IMR-90 (cell line): ENCODE measurements at regions not wholly inside any gene's neighbourhood (a gene's known extent, or its start where the extent isn't known, plus 50 kb on each side); places are given as distances from the start of the nearest gene placed in this dataset.
A peak's percentile ranks its signal among the peaks of the same experiment; 100 is the strongest.

ENCODE experiments used
- ATAC-seq: fragments of 200-7000 bp; cut with Tn5 transposase; 2 replicates; pipeline ENCODE4 v1.9.1; 2020; ENCODE audit warnings: low read depth, mild to moderate bottlenecking, moderate library complexity
- BruUV-seq: library from RNA; stranded (reverse); fragments of 400-500 nt; replicated peaks from 2 replicates; lab custom pipeline; 2021; lab: Mats Ljungman, UMichigan
- CTCF ChIA-PET: fragments of 300-600 bp; formaldehyde crosslinking; extraction: SDS; loops from one replicate; lab custom pipeline; 2021; ENCODE audit warnings: antibody characterized with exemption; lab: Yijun Ruan, JAX
- POLR2A ChIA-PET: fragments of 300-600 bp; sonication (Branson Sonifier 250); formaldehyde crosslinking; loops from one replicate; lab custom pipeline; 2022; ENCODE audit warnings: antibody characterized with exemption; ENCODE audit not compliant: unreplicated experiment; lab: Charles Lee
- DNase-seq: peaks from one replicate; pipeline ENCODE4 v3.0.0; 2013
- H2AFZ ChIP-seq: replicated peaks from 2 replicates; pipeline ENCODE3; 2013; ENCODE audit warnings: low read length, mild to moderate bottlenecking; ENCODE audit not compliant: poor library complexity
- H2AK5ac ChIP-seq: 2 replicates; pipeline ENCODE4 v1.6.1; 2013; ENCODE audit warnings: low read depth, low read length, inconsistent platforms
- H2AK9ac ChIP-seq: replicated peaks from 2 replicates; pipeline ENCODE3; 2013; ENCODE audit warnings: mild to moderate bottlenecking, low read depth, low read length, moderate library complexity; ENCODE audit not compliant: poor library complexity
- H2BK120ac ChIP-seq: 2 replicates; pipeline ENCODE4 v1.6.1; 2013; ENCODE audit warnings: low read depth, low read length, inconsistent platforms
- H2BK15ac ChIP-seq: 3 replicates; pipeline ENCODE4 v1.6.1; 2013; ENCODE audit warnings: low read depth, low read length, inconsistent platforms
- H2BK20ac ChIP-seq: 2 replicates; pipeline ENCODE4 v1.6.1; 2013; ENCODE audit warnings: low read depth, mild to moderate bottlenecking, inconsistent platforms, low read length, moderate library complexity
- H2BK5ac ChIP-seq: 2 replicates; pipeline ENCODE4 v1.6.1; 2013; ENCODE audit warnings: mild to moderate bottlenecking, low read depth, low read length, inconsistent platforms; ENCODE audit not compliant: poor library complexity, severe bottlenecking
- H3K14ac ChIP-seq: replicated peaks from 2 replicates; pipeline ENCODE4 v1.6.1; 2013; ENCODE audit warnings: low read depth, low read length, inconsistent platforms
- H3K18ac ChIP-seq: 2 replicates; pipeline ENCODE4 v1.6.1; 2013; ENCODE audit warnings: low read depth, low read length, control low read depth
- H3K23ac ChIP-seq: 2 replicates; pipeline ENCODE4 v1.6.1; 2013; ENCODE audit warnings: low read depth, low read length, inconsistent platforms
- H3K27ac ChIP-seq: 2 replicates; pipeline ENCODE4 v1.5.1; 2013; ENCODE audit warnings: mild to moderate bottlenecking, control low read depth, low read length; ENCODE audit not compliant: insufficient read depth
- H3K27me3 ChIP-seq: 2 replicates; pipeline ENCODE4 v1.6.1; 2013; ENCODE audit warnings: low read length; ENCODE audit not compliant: control insufficient read depth, insufficient read depth
- H3K36me3 ChIP-seq: 2 replicates; pipeline ENCODE4 v1.6.1; 2013; ENCODE audit warnings: low read length, mixed read lengths; ENCODE audit not compliant: control insufficient read depth, insufficient read depth
- H3K4ac ChIP-seq: 2 replicates; pipeline ENCODE4 v1.6.1; 2013; ENCODE audit warnings: low read depth, low read length, inconsistent platforms
- H3K4me1 ChIP-seq: 2 replicates; pipeline ENCODE4 v1.6.1; 2013; ENCODE audit warnings: low read length, mixed read lengths; ENCODE audit not compliant: control insufficient read depth, insufficient read depth
- H3K4me2 ChIP-seq: 2 replicates; pipeline ENCODE4 v1.6.1; 2013; ENCODE audit warnings: low read depth, mild to moderate bottlenecking, control low read depth, low read length, moderate library complexity
- H3K4me3 ChIP-seq: 2 replicates; pipeline ENCODE4 v1.5.1; 2013; ENCODE audit warnings: low read depth, mild to moderate bottlenecking, control low read depth, low read length, moderate library complexity; ENCODE audit not compliant: insufficient read depth
- H3K56ac ChIP-seq: 2 replicates; pipeline ENCODE4 v1.6.1; 2013; ENCODE audit warnings: low read length, inconsistent platforms; ENCODE audit not compliant: insufficient read depth; ENCODE audit errors: extremely low read depth
- H3K79me1 ChIP-seq, 2 experiments: 2 replicates each; pipeline ENCODE4 v1.6.1; 2013; ENCODE audit warnings: low read length in 2 of 2, inconsistent platforms in 1 of 2, low read depth in 1 of 2
- H3K9ac ChIP-seq: 2 replicates; pipeline ENCODE4 v1.6.1; 2013; ENCODE audit warnings: low read depth, low read length, control low read depth
- H3K9me1 ChIP-seq: 2 replicates; pipeline ENCODE4 v1.6.1; 2013; ENCODE audit warnings: low read length, inconsistent platforms; ENCODE audit not compliant: insufficient read depth
- H3K9me3 ChIP-seq: 2 replicates; pipeline ENCODE4 v1.6.1; 2013; ENCODE audit warnings: low read length; ENCODE audit not compliant: control insufficient read depth, insufficient read depth
- H4K20me1 ChIP-seq: 2 replicates; pipeline ENCODE4 v1.6.1; 2013; ENCODE audit warnings: low read length, inconsistent platforms; ENCODE audit not compliant: insufficient read depth
- H4K5ac ChIP-seq: 2 replicates; pipeline ENCODE4 v1.6.1; 2013; ENCODE audit warnings: mild to moderate bottlenecking, low read depth, low read length, control low read depth
- H4K8ac ChIP-seq, 2 experiments: 2 replicates each; pipeline ENCODE4 v1.6.1; 2013; ENCODE audit warnings: low read depth in 2 of 2, low read length in 2 of 2, control low read depth in 1 of 2, inconsistent platforms in 1 of 2
- H4K91ac ChIP-seq: 2 replicates; pipeline ENCODE4 v1.6.1; 2013; ENCODE audit warnings: low read depth, low read length, inconsistent platforms; ENCODE audit not compliant: insufficient read depth
- BHLHE40 ChIP-seq: fragments of 150-350 bp; IDR thresholded peaks from 2 replicates; pipeline ENCODE4 v1.6.1; 2016; ENCODE audit warnings: mild to moderate bottlenecking, low read depth, low read length
- MXI1 ChIP-seq: IDR thresholded peaks from 2 replicates; pipeline ENCODE4 v1.6.1; 2012; ENCODE audit warnings: low read depth, mild to moderate bottlenecking, low read length, moderate library complexity, borderline replicate concordance
- NFE2L2 ChIP-seq: fragments of 150-350 bp; IDR thresholded peaks from 2 replicates; pipeline ENCODE4 v1.6.1; 2016; ENCODE audit warnings: low read depth, mild to moderate bottlenecking, low read length
- RAD21 ChIP-seq: IDR thresholded peaks from 2 replicates; pipeline ENCODE4 v1.6.1; 2012; ENCODE audit warnings: low read length, improper control_type of control experiment
- RCOR1 ChIP-seq: IDR thresholded peaks from 2 replicates; pipeline ENCODE4 v1.6.1; 2012; ENCODE audit warnings: mild to moderate bottlenecking, low read length, improper control_type of control experiment; ENCODE audit not compliant: insufficient replicate concordance
- WGBS, 2 experiments: methylation state at CpG; one replicate each; pipeline versions ENCODE4 v1.1.5 to v1.1.7; 2013; ENCODE audit warnings: missing lambda C conversion rate in 2 of 2; ENCODE audit not compliant: insufficient read length in 1 of 2; ENCODE audit errors: extremely low coverage in 2 of 2; 5-methylcytosine and 5-hydroxymethylcytosine counted together
- dilution Hi-C: fragments of 300-500 bp; cut with HindIII; formaldehyde crosslinking; loops from one replicate; pipeline ENCODE4 v1.14.3; 2018; ENCODE audit warnings: low sequenced_read_pairs; ENCODE audit not compliant: unreplicated experiment
- in situ Hi-C: fragments of 300-500 bp; cut with MboI; formaldehyde crosslinking; loops from 3 replicates; pipeline ENCODE4 v1.14.3; 2019; ENCODE audit warnings: low sequenced_read_pairs, inconsistent platforms, mixed read lengths
- intact Hi-C: fragments of 100-400 bp; cut with micrococcal nuclease; formaldehyde crosslinking; loops from 2 replicates; pipeline ENCODE4 v1.10.0; 2022
- TF ChIP-seq, protein P1 (sequence below): conservative IDR thresholded peaks from 2 replicates; pipeline ENCODE4 v1.5.1; 2012; ENCODE audit warnings: mild to moderate bottlenecking, low read depth, low read length, improper control_type of control experiment

DNA sequence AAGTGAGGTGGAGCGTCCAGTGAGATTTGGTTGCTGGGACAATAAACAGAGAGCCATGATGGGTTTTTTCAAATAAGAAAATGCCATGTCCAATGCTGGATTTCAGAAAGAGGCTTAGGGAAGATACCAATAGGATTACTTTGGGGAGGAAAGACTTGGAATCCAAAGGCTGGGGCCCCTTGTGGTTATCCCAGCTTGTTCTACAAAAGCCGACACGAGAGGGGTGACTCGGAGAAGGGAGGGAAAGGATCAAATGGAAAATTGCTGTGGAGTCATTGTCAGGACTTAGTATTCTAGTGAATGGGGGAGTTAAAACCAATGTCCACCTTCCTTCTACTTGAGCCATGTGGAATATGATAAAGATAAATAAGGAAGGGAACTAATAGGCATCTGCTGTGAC is 305.5 kb downstream of the SOX9 start:
- ChIA-PET POLR2A (no interaction called here), CTCF (no interaction called here)
- Histone ChIP-seq H3K23ac (no peak overlapping the region), H3K9me1 (peaks cover 33% of the 10 kb centered on the region), H2AK5ac (peak overlapping the region; percentile 23; the same call in 1 of the 2 replicates), H3K9me3 (no peaks in the 10 kb centered on the region), H2BK5ac (no peak overlapping the region), H3K4me1 (peaks cover 18% of the 10 kb centered on the region), H2BK15ac (no peak overlapping the region; the same call in 2 of the 3 replicates), H3K14ac (no peak overlapping the region), H2AFZ (no peak overlapping the region), H3K79me1 (peaks cover 22 to 61% of the 10 kb centered on the region in 2 experiments), H3K27ac (no peak overlapping the region), H3K27me3 (no peaks in the 10 kb centered on the region), H2BK20ac (no peak overlapping the region), H3K56ac (no peak overlapping the region), H3K4ac (peak overlapping the region; percentile 17; the same call in 1 of the 2 replicates), H2BK120ac (no peak overlapping the region; the same call in 1 of the 2 replicates), H4K91ac (0 out of 2 replicates have a peak overlapping the region, but pooled peaks have one; percentile 31), H3K4me3 (no peak overlapping the region), H4K8ac (no peak overlapping the region), H3K9ac (no peak overlapping the region), H3K18ac (no peak overlapping the region), H4K5ac (no peak overlapping the region), H3K4me2 (no peak overlapping the region), H2AK9ac (no peak overlapping the region), H4K20me1 (no peaks in the 10 kb centered on the region), H3K36me3 (no peaks in the 10 kb centered on the region)
- dilution Hi-C loops = no loop called here
- no TSS peak for BruUV-seq
- in situ Hi-C loops = no loop called here
- TF ChIP-seq BHLHE40 = no peak
- TF ChIP-seq, protein P1, sequence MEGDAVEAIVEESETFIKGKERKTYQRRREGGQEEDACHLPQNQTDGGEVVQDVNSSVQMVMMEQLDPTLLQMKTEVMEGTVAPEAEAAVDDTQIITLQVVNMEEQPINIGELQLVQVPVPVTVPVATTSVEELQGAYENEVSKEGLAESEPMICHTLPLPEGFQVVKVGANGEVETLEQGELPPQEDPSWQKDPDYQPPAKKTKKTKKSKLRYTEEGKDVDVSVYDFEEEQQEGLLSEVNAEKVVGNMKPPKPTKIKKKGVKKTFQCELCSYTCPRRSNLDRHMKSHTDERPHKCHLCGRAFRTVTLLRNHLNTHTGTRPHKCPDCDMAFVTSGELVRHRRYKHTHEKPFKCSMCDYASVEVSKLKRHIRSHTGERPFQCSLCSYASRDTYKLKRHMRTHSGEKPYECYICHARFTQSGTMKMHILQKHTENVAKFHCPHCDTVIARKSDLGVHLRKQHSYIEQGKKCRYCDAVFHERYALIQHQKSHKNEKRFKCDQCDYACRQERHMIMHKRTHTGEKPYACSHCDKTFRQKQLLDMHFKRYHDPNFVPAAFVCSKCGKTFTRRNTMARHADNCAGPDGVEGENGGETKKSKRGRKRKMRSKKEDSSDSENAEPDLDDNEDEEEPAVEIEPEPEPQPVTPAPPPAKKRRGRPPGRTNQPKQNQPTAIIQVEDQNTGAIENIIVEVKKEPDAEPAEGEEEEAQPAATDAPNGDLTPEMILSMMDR = no peak
- no peak for TF ChIP-seq NFE2L2
- no peak for TF ChIP-seq MXI1
- no peak for TF ChIP-seq RCOR1
- TF ChIP-seq RAD21 = no peak
- ATAC-seq (no peak), DNase-seq (no peak)
- no CpG with 5 or more reads among the region's 4 CpGs for WGBS, 2 experiments
- intact Hi-C loops = loop anchor here (10.0 kb wide), 1 partner anchor 92 kb away; no protein-coding TSS in a partner anchor
